Type B pancreatic cell (in vitro differentiated cells): ENCODE measurements at regions not wholly inside any gene's neighbourhood (a gene's known extent, or its start where the extent isn't known, plus 50 kb on each side); places are given as distances from the start of the nearest gene placed in this dataset.
"Not testable (repeated sequence)": the region's sequence is repeated elsewhere in the genome, so short reads cannot be mapped to it uniquely, and the experiment has no call there.

ENCODE experiments used
- DNase-seq: peaks from one replicate; pipeline ENCODE4 v3.0.0; 2021; ENCODE audit warnings: mixed read lengths; ENCODE audit not compliant: unreplicated experiment; ENCODE audit errors: extremely low spot score
- H3K27ac Mint-ChIP-seq: 2 replicates; pipeline ENCODE4 v1.8.0; 2021; ENCODE audit warnings: mild to moderate bottlenecking, mixed read lengths
- H3K27me3 Mint-ChIP-seq: 2 replicates; pipeline ENCODE4 v1.8.0; 2021; ENCODE audit warnings: mixed read lengths
- H3K36me3 Mint-ChIP-seq: 2 replicates; pipeline ENCODE4 v1.8.0; 2021; ENCODE audit warnings: mixed read lengths
- H3K4me1 Mint-ChIP-seq: one replicate; pipeline ENCODE4 v1.8.0; 2021; ENCODE audit warnings: mixed read lengths; ENCODE audit not compliant: unreplicated experiment
- H3K4me3 Mint-ChIP-seq: 2 replicates; pipeline ENCODE4 v1.8.0; 2021; ENCODE audit warnings: mild to moderate bottlenecking, mixed read lengths
- H3K9me3 Mint-ChIP-seq: 2 replicates; pipeline ENCODE4 v1.8.0; 2021; ENCODE audit warnings: mixed read lengths
- TF ChIP-seq, protein P1 (sequence below): fragments of 200-600 bp; sonication (generic); conservative IDR thresholded peaks from 2 replicates; pipeline ENCODE4 v1.5.0; 2021; ENCODE audit warnings: antibody characterized with exemption, mild to moderate bottlenecking

DNA sequence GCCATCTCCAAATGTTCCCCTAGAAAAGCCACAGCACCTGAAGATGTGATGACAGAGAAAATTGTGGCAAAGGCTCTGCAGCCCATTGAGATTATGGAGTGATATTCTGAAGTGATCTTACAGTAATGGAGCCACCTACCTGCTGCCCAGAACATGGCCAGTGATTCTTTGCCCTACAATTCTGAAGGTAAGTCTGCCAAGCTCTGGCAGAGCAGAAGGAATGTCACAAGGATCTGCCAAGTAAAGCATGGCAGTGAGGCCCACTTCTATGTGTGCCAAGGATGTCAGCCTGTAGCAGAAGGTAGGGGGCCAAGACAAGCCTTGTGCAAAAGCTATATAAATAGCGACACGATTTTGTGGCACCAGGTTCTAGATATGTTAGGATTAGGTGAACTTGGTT lies 155.1 kb downstream of the RND3 start:
- no peak overlapping the region for H3K4me3 Mint-ChIP-seq

DNA sequence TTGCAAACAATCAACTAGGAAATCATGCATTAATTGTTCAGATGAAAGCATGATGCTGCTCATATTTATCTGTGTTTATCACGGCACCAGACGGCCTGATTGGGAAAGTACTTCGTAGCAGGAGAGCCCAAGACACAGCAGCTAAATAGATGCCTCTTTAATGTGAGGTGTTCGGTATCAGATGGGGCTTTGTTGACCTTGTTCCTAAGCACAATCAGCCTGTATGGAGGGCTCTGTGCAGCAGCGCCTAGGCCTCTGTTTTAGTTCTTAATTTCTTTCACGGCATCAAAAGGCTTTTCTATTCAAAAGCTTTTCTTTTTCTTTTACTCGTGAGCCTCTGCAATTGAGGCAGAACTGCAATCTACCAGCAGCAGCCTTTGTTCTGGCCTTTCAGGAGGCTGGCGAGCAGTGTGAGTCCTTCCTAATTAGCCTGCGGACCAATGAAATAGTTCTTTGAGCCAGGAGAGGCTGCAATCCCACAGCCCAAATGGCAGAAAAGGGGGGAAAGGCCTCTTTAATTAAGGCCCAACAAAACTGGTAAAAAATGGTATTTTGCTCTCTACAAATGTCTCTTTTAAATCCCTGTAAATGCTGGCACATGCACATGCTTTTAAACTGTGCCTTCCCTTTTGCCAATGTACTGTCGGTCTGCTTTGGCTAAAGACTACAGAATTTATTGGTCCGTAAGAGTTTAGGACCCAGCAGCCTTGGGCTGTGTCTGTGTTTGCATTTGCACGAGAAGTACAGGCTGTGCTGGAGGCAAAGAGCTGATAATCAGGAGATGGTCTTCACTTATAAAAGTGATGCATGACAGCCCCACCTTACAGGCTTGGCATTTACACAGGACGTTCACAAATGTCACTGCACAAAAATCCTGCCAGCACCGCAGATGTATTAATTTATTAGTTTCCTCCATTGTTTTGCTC lies 159.6 kb downstream of the RND3 start:
- Mint-ChIP-seq H3K4me1 (peaks cover 12% of the 10 kb centered on the region), H3K9me3 (peaks cover 5% of the 10 kb centered on the region), H3K36me3 (no peaks in the 10 kb centered on the region), H3K27ac (no peak overlapping the region), H3K27me3 (no peaks in the 10 kb centered on the region), H3K4me3 (no peak overlapping the region)
- TF ChIP-seq, protein P1, sequence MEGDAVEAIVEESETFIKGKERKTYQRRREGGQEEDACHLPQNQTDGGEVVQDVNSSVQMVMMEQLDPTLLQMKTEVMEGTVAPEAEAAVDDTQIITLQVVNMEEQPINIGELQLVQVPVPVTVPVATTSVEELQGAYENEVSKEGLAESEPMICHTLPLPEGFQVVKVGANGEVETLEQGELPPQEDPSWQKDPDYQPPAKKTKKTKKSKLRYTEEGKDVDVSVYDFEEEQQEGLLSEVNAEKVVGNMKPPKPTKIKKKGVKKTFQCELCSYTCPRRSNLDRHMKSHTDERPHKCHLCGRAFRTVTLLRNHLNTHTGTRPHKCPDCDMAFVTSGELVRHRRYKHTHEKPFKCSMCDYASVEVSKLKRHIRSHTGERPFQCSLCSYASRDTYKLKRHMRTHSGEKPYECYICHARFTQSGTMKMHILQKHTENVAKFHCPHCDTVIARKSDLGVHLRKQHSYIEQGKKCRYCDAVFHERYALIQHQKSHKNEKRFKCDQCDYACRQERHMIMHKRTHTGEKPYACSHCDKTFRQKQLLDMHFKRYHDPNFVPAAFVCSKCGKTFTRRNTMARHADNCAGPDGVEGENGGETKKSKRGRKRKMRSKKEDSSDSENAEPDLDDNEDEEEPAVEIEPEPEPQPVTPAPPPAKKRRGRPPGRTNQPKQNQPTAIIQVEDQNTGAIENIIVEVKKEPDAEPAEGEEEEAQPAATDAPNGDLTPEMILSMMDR, result no peak
- no peak for DNase-seq

More for the DNA sequence above, 155.1 kb downstream of the RND3 start:
- Mint-ChIP-seq H3K27ac (no peak overlapping the region), H3K9me3 (peaks cover 11% of the 10 kb centered on the region), H3K36me3 (no peaks in the 10 kb centered on the region), H3K4me1 (peaks cover 12% of the 10 kb centered on the region), H3K27me3 (no peaks in the 10 kb centered on the region)
- no peak for DNase-seq
- TF ChIP-seq, protein P1, result no peak

DNA sequence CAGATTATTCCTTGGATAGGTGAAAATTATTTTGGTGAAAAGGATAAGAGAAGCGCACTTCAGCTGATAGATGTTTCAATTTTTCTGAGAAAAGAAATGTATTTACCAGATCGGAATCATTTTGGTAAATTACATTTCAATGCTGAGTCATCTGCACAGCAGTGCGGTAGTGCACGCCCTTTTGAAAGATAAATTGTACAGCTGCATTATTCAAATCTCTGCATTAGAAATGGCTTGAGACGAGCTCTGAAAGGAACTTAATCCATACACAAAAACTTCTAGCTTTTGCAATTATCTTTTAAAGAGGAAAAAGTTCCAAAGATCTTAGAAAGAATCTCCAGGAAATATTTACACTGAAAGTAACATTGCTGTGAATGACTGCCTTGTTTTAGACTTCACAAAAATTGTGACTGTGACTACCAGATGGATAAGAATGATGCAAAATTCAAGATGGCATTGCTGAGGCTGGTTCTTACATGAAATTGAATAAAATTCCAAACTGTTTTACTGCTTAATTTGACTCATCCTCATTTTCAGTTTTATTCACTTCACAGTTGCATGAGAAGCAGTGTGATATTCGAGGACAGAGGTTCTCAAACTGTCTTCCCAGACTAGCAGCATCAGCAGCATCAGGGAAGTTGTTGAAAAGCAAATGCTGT lies 161.7 kb downstream of the RND3 start:
- H3K27me3 Mint-ChIP-seq, result no peaks in the 10 kb centered on the region
- H3K4me3 Mint-ChIP-seq, result no peak overlapping the region
- no peak for DNase-seq
- H3K27ac Mint-ChIP-seq, result no peak overlapping the region
- peaks cover 5% of the 10 kb centered on the region for H3K9me3 Mint-ChIP-seq
- H3K4me1 Mint-ChIP-seq, result peaks cover 12% of the 10 kb centered on the region
- H3K36me3 Mint-ChIP-seq, result no peaks in the 10 kb centered on the region
- TF ChIP-seq, protein P1, result no peak

DNA sequence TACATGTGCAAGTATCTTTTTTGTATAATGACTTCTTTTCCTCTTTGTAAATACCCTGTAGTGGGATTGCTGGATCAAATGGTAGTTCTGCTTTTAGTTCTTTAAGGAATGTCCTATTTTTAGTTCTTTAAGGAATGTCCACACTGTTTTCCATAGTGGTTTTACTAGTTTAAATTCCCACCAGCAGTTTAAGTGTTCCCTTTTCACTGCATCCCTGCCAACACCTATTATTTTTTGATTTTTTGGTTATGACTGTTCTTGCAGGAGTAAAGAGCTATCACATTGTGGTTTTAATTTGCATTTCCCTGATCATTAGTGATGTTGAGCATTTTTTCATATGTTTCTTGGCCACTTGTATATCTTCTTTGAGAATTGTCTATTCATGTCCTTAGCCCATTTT lies 164.4 kb downstream of the RND3 start:
- H3K9me3 Mint-ChIP-seq, H3K27me3 Mint-ChIP-seq, DNase-seq, H3K36me3 Mint-ChIP-seq, H3K4me3 Mint-ChIP-seq, H3K4me1 Mint-ChIP-seq, H3K27ac Mint-ChIP-seq: not testable (repeated sequence)

DNA sequence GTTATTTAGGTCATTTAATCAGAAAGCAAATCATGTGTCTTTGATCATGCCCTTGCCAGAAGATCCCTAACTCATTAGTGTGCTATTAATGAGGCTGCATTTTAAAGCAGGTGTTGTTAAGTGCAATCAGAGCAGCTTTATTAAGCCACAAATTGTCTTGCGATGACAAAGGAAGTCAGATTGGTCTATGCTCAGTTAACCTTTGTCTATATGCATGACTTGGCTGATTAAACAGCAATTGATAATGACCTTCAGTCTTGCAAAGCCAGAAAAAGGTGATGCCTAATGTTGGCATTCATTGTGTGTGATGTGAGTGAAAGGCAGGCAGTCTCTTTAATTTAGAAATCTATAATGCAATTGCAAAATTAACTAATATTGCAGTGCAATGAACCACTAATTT lies 166.9 kb downstream of the RND3 start:
- no peak for DNase-seq
- H3K4me3 Mint-ChIP-seq, result no peak overlapping the region
- H3K36me3 Mint-ChIP-seq, result no peaks in the 10 kb centered on the region
- H3K4me1 Mint-ChIP-seq, result no peaks in the 10 kb centered on the region
- H3K27ac Mint-ChIP-seq, result no peak overlapping the region
- H3K27me3 Mint-ChIP-seq, result no peaks in the 10 kb centered on the region
- H3K9me3 Mint-ChIP-seq, result peaks cover 7% of the 10 kb centered on the region
- TF ChIP-seq, protein P1, result no peak
